Amniotic stem cell (primary cell): ENCODE measurements at regions not wholly inside any gene's neighbourhood (a gene's known extent, or its start where the extent isn't known, plus 50 kb on each side); places are given as distances from the start of the nearest gene placed in this dataset.
"Not testable (repeated sequence)": the region's sequence is repeated elsewhere in the genome, so short reads cannot be mapped to it uniquely, and the experiment has no call there.

Experiments used
- DNase-seq: peaks from one replicate; lab custom pipeline; 2025; lab: John Stamatoyannopoulos, UW

DNA sequence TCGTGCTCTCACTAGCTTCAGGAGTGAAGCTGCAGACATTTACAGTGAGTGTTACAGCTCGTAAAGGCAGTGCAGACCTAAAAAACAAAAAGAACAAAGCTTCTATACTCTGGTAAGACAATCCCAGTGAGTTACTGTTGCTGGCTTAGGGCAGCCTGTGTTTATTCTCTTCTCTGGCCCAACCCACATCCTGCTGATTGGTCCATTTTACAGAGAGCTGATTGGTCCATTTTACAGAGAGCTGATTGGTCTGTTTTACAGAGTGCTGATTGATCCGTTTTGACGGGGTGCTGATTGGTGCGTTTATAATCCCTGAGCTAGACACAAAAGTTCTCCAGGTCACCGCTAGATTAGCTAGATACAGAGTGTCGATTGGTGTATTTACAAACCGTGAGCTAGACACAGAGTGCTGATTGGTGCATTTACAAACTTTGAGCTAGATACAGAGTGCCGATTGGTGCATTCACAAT, 158.0 kb downstream of the KLRB1 start:
- DNase-seq, result not testable (repeated sequence)

DNA sequence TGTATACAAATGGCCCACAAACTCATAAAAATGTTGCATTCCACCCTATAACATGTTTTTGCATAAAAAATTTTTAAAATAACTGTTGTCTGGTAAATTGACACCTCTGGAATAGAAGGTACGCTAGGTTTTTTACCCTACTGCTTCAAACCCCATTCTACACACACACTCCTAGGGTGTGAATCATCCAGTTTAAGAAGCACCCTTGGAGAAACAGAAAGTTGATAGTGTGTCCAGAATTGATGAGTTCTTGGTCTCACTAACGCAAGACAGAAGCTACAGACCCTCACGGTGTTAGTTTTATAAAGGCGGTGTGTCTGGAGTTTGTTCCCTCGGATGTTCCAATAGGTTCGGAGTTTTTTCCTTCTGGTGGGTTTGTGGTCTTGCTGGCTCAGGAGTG, 158.5 kb downstream of the KLRB1 start:
- no peak for DNase-seq

DNA sequence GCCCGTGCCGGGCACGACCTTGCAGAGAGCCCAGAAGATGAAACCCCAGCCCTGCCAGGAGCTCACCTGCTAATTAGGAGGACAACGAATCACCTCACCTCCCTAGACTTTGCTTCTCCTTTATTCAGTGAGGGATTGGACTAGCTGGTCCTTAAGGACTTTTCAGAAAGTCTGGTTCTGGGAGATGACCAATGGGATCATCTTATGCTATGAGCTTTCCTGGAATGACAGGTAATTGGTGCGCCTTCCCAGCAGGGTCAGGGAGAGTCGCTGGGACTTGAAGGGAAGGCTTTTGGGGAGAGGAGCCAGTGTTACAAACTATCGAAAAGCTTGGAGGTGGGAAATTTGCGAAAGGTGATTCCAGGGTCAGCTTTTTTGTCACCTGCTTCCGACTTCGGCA, 159.1 kb downstream of the KLRB1 start:
- not testable (repeated sequence) for DNase-seq

- peak; percentile 24 for DNase-seq
These were observed 159.7 kb downstream of the KLRB1 start for GRCh38 chr12:9447791-9448614.

DNA sequence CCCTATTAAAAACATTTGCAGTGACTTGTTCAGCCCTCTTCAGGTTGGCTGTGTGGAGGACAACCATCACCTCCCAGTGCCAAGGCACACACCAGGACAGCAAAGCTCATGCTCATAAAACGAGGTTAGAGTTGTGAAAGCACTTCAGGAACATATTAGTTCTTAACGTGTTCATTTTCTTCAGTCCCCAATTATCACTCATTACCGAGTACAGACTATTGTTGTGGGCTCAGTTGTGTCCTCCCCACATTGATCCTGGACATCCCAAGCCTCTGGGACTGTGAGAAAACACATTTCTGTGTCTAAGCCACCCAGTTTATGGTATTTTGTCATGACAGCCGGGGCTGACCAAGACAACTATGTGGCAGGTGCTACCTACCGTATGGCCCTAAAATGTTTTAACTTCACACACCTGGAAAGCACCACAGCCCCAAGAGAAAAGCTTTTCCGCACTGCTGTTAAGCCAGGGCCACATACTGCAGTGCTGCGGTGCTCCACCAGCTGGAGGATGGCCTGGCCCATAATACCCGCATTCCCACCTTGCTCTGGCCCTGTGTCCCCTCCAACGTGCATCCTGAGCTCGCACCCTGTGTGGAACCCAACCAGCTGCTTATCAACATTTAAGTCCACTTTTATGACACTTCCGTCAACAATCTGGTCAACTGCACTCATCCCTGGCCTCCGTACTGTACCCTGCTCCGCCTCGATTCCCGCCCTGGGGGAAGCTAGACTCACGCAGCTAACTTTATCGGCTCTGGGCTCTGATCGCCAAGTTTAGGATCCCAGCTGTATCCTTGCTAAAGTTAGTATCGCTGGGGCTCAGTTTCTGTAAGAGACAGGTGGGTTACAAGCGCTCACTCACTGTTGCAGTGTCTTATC, 160.6 kb downstream of the KLRB1 start:
- DNase-seq, result not testable (repeated sequence)

- not testable (repeated sequence) for DNase-seq
These were observed 167.3 kb downstream of the KLRB1 start for GRCh38 chr12:9440428-9440827.

GRCh38 chr12:9435682-9436081, 172.0 kb downstream of the KLRB1 start:
- not testable (repeated sequence) for DNase-seq

DNA sequence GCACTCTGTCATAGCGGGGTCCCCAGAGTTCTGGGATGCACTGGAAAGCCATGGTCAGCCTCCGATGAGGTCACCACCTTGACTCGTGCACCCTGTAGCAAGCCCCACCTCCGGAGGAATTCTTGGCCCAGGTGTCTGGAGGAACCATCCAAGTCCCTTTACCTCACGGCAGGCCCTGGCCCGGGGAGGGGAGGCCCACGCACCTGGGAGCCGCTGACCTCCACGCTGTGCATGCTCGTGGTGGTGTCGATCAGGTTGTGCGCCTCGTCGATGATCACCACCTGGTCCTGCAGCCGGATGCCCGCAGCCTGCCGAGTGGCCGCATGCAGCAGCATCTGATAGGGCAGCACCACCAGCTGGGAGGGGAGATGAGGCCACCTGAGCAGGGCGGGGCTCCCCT, 177.3 kb downstream of the KLRB1 start:
- DNase-seq, result not testable (repeated sequence)

DNA sequence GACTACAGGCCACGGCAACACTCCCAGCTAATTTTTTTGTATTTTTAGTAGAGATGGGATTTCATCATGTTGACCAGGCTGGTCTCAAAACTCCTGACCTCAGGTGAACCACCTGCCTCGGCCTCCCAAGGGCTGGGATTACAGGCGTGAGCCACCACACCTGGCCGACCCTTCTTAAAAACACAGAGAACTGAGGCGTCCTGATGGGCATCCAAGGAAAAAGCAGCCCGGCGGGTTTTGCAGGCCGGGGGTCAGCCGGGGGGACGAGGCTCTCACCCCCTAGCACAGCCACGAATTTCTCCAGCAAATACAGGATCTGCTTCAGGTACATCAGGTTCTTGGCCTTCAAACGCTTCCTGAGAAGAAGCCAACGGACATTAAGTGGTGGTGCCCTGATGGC, 178.9 kb downstream of the KLRB1 start:
- DNase-seq, result not testable (repeated sequence)

GRCh38 chr12:9425429-9425828, 182.3 kb downstream of the KLRB1 start:
- DNase-seq, result not testable (repeated sequence)

DNA sequence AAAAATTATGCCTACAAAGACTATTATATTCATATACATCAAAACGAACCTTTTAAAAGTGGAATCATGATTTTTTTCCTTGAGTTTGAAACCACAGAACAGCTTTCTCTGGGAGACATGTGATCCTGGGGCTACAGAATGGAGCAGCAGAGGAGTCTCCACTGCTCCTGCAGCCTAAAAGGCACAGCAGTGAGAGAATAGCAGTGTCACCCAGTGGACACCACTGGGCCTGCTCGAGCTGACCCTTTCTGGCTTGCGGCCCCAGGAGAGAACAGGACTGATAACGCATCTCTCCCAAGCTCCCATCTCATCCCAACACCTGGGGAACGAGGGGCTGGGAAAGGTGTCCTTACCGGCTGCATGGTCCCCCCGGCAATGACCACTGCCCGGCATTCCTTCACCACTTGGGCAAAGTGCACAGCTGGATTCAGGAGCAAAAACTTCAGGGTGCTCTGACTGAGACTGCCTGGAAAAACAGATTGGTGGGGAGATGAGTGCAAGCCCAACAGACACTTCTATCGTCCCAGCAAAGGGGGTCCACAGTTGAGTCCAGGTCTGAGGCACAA, 183.5 kb downstream of the KLRB1 start:
- DNase-seq, result not testable (repeated sequence)

- DNase-seq, result not testable (repeated sequence)
These were observed 185.0 kb downstream of the KLRB1 start for GRCh38 chr12:9422689-9423088.

GRCh38 chr12:9421520-9422086, 186.1 kb downstream of the KLRB1 start:
- not testable (repeated sequence) for DNase-seq

DNA sequence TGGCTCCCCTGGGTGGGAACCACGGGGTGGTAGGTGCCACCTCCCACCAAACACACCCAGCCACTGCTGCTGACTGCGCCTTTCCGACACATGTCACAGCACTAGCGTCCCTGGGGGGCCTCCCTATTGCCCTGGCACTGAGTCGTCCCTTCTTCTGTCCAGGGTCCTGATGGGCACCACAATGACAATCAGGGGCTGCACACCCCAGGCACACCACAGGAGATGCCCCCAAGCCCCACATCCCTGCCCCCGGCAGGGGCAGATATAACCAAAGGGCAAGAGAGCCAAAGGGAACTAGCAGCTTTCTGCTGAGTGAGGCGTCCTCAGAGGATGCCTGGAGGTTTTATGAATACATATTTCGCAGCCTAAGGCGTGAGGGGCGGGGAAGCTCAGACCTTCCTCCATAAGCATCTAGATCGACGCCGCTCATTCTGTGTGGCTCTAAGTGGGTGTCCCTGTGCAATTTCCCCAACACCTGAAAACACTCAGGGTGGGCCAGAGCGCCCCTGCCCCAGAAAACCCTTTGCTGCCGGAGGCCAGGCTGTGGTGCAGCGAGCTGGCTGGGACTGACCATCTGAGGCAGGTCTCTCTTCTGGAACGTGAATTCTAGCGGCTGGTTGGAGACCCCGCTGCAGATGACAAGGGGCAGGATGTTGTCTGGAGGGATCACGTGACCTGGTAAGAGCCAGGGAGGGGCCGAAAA, 186.7 kb downstream of the KLRB1 start:
- DNase-seq, result not testable (repeated sequence)

- not testable (repeated sequence) for DNase-seq
These were observed 189.1 kb downstream of the KLRB1 start for GRCh38 chr12:9418669-9419041.

GRCh38 chr12:9417947-9418668, 189.6 kb downstream of the KLRB1 start:
- not testable (repeated sequence) for DNase-seq

DNA sequence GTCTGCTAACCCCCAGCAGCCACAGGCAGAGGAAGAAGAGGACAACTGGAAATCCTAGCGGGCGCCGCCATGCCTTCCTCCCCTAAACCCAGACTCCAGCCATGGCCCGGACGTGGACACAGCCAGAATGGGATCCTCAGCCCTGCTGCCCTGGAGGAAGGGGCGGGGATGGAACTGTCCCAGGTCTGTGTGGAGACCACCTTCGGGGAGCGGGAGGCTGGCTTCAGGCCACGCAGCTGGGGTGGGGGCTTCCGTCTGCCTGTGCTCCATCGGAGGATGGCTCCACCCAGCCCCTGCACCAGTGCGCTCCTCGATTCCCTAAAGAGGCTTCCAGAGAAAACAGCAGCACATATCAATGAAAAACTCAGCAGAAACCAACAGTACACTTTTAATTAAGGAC, 190.4 kb downstream of the KLRB1 start:
- DNase-seq, result not testable (repeated sequence)

GRCh38 chr12:9416346-9416745, 191.4 kb downstream of the KLRB1 start:
- DNase-seq, result not testable (repeated sequence)

DNA sequence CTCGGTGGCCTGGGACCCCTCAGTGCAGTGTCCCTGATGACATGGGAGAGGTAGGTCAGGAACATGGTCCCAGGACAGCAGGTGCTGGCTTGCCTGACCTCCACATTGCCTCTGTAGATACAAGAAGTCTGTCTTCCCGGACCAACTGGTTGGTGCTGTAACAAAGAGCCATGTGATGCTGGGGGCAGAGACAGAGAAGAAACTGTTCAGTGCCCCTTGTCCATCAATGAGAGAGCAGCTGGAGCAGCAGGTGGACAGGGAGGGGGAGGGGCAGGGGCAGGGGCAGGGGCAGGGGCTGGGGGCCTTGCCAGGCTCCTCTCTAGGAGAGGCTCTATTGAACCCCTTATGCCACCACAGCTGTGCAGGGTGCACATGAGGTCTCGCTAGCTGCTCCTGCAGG, 191.8 kb downstream of the KLRB1 start:
- not testable (repeated sequence) for DNase-seq

- DNase-seq, result not testable (repeated sequence)
These were observed 193.9 kb downstream of the KLRB1 start for GRCh38 chr12:9413862-9414261.

GRCh38 chr12:9412459-9412858, 195.3 kb downstream of the KLRB1 start:
- DNase-seq, result not testable (repeated sequence)
